GM18951 (cell line): ENCODE measurements at regions not wholly inside any gene's neighbourhood (a gene's known extent, or its start where the extent isn't known, plus 50 kb on each side); places are given as distances from the start of the nearest gene placed in this dataset.
"Not testable (repeated sequence)": the region's sequence is repeated elsewhere in the genome, so short reads cannot be mapped to it uniquely, and the experiment has no call there.

ENCODE experiments used
- POLR2A ChIP-seq: IDR thresholded peaks from 4 replicates; pipeline ENCODE4 v1.6.1; 2011; ENCODE audit warnings: mild to moderate bottlenecking; ENCODE audit not compliant: insufficient read length, insufficient read depth; ENCODE audit errors: extremely low read depth
- in situ Hi-C: fragments of 300-500 bp; cut with MboI; formaldehyde crosslinking; loops from one replicate; pipeline ENCODE4 v1.12.0; 2022; ENCODE audit warnings: low sequenced_read_pairs, mixed read lengths, inconsistent platforms; ENCODE audit not compliant: unreplicated experiment

GRCh38 chr10:109701633-109702215 lies 221.6 kb downstream of the XPNPEP1 start:
- in situ Hi-C loops = no loop called here
- TF ChIP-seq POLR2A = no peak

GRCh38 chr10:109698882-109699664 lies 224.2 kb downstream of the XPNPEP1 start:
- no peak for TF ChIP-seq POLR2A
- in situ Hi-C loops = no loop called here

- no peak for TF ChIP-seq POLR2A
- in situ Hi-C loops = no loop called here
Measured at GRCh38 chr10:109698086-109698485, 225.2 kb downstream of the XPNPEP1 start.

GRCh38 chr10:109696981-109697775 lies 226.1 kb downstream of the XPNPEP1 start:
- TF ChIP-seq POLR2A = no peak

GRCh38 chr10:109696462-109696861 lies 226.8 kb downstream of the XPNPEP1 start:
- no peak for TF ChIP-seq POLR2A
- in situ Hi-C loops = no loop called here

More at GRCh38 chr10:109696981-109697775, 226.1 kb downstream of the XPNPEP1 start:
- in situ Hi-C loops = no loop called here

- TF ChIP-seq POLR2A = no peak
- in situ Hi-C loops = no loop called here
Measured at GRCh38 chr10:109695988-109696387, 227.3 kb downstream of the XPNPEP1 start.

GRCh38 chr10:109689785-109690184 lies 233.5 kb downstream of the XPNPEP1 start:
- in situ Hi-C loops = no loop called here
- no peak for TF ChIP-seq POLR2A

GRCh38 chr10:109679478-109679877 lies 243.8 kb downstream of the XPNPEP1 start:
- no peak for TF ChIP-seq POLR2A
- in situ Hi-C loops = no loop called here

- in situ Hi-C loops = no loop called here
- TF ChIP-seq POLR2A = no peak
Measured at GRCh38 chr10:109678857-109679256, 244.5 kb downstream of the XPNPEP1 start.

- in situ Hi-C loops = no loop called here
- TF ChIP-seq POLR2A = no peak
Measured at GRCh38 chr10:109676703-109677102, 246.6 kb downstream of the XPNPEP1 start.

- no peak for TF ChIP-seq POLR2A
- in situ Hi-C loops = no loop called here
Measured at GRCh38 chr10:109668703-109669102, 254.6 kb downstream of the XPNPEP1 start.

- TF ChIP-seq POLR2A = no peak
Measured at GRCh38 chr10:109668154-109668665, 255.1 kb downstream of the XPNPEP1 start.

GRCh38 chr10:109665321-109665720 lies 258.0 kb downstream of the XPNPEP1 start:
- TF ChIP-seq POLR2A = no peak
- in situ Hi-C loops = no loop called here

More at GRCh38 chr10:109668154-109668665, 255.1 kb downstream of the XPNPEP1 start:
- in situ Hi-C loops = no loop called here

- in situ Hi-C loops = no loop called here
- TF ChIP-seq POLR2A = no peak
Measured at GRCh38 chr10:109664554-109664953, 258.8 kb downstream of the XPNPEP1 start.

GRCh38 chr10:109663122-109663521 lies 260.2 kb downstream of the XPNPEP1 start:
- no peak for TF ChIP-seq POLR2A
- in situ Hi-C loops = no loop called here

- in situ Hi-C loops = not testable (repeated sequence)
Measured at GRCh38 chr10:109652612-109653011, 270.7 kb downstream of the XPNPEP1 start.
